Neural cell (in vitro differentiated cells): ENCODE measurements at regions not wholly inside any gene's neighbourhood (a gene's known extent, or its start where the extent isn't known, plus 50 kb on each side); places are given as distances from the start of the nearest gene placed in this dataset.

Experiments used
- CTCF ChIP-seq: fragments of 450-650 bp; IDR thresholded peaks from 2 replicates; pipeline ENCODE4 v1.5.1; 2014; ENCODE audit warnings: antibody characterized with exemption, mild to moderate bottlenecking, moderate library complexity; ENCODE audit not compliant: poor library complexity, severe bottlenecking
- EZH2 ChIP-seq: fragments of 200-600, 300-800 bp; shearing (Covaris generic), sonication (generic); IDR thresholded peaks from 2 replicates; pipeline ENCODE4 v1.6.1; 2014; ENCODE audit warnings: antibody characterized with exemption, low read length, borderline replicate concordance, mild to moderate bottlenecking; ENCODE audit not compliant: insufficient read depth, poor library complexity, severe bottlenecking
- POLR2AphosphoS5 ChIP-seq: IDR thresholded peaks from 2 replicates; pipeline ENCODE4 v1.6.1; 2012
- RAD21 ChIP-seq: fragments of 450-650 bp; conservative IDR thresholded peaks from 2 replicates; pipeline ENCODE4 v1.6.1; 2014; ENCODE audit warnings: antibody characterized with exemption, mild to moderate bottlenecking, moderate library complexity
- TAF1 ChIP-seq: IDR thresholded peaks from 2 replicates; pipeline ENCODE4 v1.6.1; 2012; ENCODE audit warnings: low read depth

- no peak for TF ChIP-seq POLR2AphosphoS5
- no peak for TF ChIP-seq RAD21
- TF ChIP-seq CTCF, result no peak
- TF ChIP-seq EZH2, result no peak
- TF ChIP-seq TAF1, result no peak
Observed at GRCh38 chr3:151557068-151557840, 96.4 kb upstream of the IGSF10 start.
